COLO829 (cell line): ENCODE measurements at regions not wholly inside any gene's neighbourhood (a gene's known extent, or its start where the extent isn't known, plus 50 kb on each side); places are given as distances from the start of the nearest gene placed in this dataset.

Source experiments
- DNase-seq: peaks from one replicate; pipeline ENCODE4 v3.0.0; 2012; ENCODE audit warnings: low spot score

DNA sequence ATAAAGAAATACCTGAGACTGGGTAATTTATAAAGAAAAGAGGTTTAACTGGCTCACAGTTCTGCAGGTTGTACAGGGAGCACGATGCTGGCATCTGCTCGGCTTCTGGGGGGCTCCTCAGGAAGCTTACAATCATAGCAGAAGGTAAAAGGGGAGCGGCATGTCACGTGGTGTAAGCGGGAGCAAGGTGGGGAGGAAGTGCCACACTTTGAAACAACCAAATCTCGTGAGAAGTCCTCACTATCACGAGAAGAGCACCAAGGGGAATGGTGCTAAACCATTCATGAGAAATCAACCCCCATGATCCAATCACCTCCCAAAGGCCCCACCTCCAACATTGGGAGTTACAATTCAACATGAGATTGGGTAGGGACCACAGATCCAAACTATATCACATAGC, 67.7 kb downstream of the AKR1B1 start:
- DNase-seq: no peak

DNA sequence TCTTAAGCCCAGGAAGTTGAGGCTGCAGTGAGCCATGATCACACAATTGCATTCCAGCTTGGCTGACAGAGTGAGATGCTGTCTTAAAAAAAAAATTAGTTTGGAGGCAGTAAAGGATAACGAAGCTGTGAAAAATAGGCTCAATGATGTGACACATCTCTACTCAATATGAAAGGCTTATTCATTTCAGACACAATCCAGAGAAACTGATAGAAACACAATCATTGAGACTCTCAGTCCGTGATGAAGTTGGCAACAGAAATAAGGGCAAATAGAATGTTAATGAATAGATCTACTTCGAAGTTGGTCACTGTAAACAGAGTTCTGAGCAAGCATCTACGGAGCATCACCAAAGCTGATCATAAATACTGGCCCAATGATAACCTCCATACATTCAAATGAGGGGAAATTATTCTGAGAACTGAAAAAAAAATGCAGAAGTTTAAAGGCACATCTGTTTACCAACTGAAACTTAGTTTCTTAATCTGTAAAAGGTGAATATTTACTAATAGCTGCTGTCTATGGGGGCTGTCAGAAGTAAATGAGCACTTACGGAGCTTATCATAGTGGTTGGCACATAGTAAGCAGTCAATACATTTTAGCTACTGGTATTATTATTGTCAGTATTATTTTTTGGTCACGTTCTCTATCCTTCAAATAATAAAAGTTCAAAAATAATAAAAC, 70.4 kb downstream of the AKR1B1 start:
- DNase-seq: no peak

DNA sequence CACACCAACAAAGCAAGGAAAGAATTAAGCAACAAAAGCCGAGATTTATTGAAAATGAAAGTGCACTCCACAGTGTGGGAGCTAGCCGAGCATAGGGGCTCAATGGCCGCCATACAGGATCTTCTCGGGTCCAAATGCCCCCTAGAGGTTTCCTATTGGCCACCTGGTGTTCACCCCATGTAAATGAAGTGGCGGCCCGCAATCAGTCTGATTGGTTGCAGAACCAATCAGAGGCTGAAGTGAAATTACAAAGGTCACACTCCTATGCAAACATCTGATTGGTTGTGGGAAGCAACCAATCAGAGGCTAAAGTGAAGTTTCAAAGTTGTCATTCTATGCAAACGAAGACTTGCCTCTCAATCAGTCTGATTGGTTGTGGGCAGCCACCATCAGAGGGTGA, 61.8 kb upstream of the SLC35B4 start:
- DNase-seq: no peak

DNA sequence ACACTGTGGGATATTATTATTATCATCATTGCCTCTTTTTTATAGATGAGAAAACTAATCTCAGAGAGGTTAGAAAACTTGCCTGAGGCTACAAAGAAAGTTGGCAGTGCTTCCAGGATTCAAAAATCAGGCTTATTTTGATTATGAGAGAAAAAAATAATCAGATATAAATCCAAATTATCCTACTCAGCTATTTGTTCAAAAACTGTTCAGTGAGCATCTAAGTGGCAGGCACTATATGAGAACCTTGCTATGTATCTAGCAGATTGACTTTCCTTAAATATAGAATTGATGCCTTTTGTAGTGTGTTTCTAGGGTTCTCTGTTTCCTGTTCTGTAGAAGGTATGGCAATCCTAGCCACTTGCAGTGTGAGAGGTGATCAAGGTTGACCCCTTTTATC, 60.0 kb upstream of the SLC35B4 start:
- no peak for DNase-seq

DNA sequence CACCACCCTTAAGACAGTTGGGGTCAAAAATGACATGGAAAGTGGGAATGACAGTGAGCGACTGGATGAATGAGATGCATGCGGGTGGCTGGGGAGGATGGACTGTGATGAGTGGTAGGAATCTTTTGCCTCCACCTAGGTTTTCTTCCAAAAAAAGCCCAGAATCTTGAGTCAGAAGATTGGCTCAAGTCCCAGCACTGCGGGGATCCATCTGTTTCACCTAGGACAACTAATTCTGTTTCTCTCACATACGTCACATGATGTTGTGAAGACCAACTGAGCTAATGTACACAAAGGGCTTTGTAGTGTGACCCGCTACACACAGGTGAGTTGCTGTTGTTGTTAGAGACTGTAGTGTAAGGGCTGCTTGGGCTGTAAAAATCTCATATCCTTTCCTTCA, 58.5 kb upstream of the SLC35B4 start:
- no peak for DNase-seq

DNA sequence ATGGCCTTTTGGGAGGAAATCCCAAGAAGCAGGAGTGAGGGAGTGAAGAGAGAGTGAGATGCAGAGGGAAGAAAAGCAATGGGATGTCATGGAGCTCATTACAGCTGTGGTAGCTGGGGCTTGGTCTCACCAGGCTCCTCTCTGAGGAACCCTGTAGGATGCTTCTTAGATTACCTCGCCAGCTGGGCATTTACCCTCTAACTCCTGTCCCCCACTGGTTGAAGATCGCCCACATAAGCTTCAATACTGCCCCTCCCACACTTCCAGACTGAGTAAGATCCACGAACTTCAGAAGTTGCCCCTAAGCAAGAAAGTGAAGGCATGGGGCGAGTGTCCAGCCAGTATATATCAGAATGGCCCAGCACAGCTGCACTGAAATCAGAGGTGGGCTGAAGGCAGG, 58.1 kb upstream of the SLC35B4 start:
- no peak for DNase-seq

DNA sequence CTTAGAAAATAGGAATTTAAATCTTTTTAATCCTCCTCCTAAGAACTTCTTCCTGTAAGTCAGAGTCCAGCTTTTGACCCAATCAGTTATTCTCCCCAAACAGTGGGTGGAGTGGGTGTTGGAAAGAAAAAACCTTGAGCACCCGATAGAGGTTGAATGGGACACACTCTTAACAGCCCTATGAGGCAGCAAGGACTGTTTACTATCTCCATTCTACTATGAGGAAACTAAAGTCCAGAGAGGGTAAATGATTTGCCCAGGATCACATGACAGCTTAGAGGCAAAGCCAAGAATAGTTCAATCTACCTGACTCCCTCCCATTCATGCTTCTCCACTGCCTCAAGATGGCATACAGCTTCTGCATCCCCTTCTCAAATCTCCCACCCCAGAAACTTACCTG, 57.6 kb upstream of the SLC35B4 start:
- DNase-seq: no peak

DNA sequence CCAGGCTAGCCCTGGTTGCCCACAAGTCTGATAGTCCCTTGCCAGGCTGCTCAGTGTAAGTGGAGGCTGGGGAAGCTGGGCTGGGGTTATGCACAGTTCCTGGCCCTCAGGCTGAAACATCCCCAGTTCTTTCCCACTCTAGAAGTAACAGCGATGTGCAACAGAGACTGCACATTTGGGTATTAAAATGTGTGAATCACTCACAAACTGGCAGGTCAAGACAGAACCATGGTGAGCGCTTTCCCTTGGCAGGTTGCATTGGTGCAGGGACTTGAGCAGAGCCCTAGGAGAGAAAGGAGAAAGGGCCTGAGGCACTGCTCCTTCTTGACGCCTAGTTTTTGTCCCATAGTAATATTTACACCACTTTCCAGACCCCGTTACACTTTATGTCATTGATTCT, 56.1 kb upstream of the SLC35B4 start:
- DNase-seq: no peak

DNA sequence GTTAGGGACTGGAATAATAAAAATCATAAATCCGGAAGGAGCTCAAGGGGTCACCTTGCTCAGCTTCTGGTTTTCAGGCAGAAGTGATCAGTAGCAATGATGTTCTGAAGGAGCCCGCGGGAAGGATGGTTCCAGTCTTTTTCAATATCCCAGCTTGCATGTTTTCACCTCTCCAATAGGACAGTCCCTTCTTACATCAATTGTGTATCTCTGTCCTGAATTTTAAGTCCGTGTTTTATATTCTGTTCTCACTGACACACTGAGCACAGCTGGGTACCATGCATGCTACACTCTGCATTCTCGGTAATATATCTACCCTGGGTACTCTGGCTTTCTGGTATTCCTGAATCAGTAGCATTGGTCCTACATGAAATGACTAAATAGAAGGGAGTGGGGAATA, 55.2 kb upstream of the SLC35B4 start:
- no peak for DNase-seq

DNA sequence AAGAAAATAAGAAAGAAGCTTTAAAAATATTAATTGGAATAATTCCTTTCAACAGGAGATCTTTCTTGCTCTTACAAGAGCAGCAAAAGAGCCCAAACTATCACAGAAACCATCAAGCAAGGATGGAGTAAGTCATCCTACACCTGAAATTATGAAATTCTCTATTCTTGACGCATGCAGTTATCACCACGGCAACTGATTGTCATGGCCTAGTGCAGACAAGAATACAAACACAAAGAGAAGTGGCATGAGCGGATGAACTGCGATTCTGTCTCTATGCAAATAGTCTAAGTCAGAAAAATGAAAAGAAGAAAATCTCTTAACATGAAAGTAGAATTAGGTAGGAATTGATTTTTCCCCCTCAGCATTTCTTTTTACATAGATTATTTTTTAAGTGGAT, 54.8 kb upstream of the SLC35B4 start:
- no peak for DNase-seq

DNA sequence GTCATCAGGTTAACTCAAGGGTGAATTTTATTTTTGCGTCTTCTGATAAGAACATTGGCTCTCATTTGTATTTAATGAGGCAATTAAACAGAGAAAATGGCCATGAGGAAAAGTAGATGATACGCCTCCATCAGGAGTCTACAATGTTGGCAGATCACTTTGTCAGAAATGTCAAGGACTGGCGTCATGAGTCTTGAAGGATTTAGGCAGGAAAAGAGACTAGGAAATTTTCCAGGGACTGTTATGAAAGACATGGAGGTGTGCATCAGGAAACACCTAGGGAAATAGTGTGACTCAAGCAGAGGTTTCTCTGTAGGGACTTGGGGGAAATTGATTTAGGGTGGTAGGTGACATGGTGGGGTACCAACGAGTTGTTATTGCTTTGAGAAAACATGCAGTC, 53.4 kb upstream of the SLC35B4 start:
- DNase-seq: no peak

DNA sequence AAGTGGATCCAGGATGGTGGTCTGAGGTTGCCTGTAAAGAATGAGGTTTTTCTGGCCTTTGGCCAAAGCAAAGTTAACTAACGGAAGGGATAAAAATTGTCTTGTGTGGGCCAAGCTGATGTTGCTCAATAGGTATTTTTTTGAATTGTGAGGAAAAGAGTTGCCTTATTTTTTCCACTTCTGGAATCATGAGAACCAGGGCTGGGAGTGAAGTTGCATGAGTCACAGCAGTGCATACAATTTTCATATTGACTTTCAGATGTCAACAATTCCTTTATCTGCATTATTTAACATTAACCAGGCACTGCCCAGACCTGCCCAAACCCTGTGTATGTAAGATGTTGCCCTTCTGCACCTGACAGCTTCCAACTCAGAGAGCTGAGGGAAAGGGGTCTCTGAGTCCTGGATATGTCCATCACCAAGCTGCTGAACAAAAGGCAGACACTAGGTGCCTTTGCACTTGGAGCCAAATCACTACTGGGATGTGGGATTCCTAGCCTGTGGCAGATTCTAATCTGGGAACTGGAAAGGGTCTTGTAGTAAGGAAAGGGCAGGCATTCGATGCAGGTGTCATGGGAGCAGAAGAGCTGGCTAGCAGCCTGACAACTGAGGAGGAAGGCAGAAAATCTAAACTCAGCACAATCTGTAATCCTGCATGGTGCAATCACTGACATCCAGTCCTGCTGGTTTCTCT, 52.3 kb upstream of the SLC35B4 start:
- peak; percentile 94 for DNase-seq

DNA sequence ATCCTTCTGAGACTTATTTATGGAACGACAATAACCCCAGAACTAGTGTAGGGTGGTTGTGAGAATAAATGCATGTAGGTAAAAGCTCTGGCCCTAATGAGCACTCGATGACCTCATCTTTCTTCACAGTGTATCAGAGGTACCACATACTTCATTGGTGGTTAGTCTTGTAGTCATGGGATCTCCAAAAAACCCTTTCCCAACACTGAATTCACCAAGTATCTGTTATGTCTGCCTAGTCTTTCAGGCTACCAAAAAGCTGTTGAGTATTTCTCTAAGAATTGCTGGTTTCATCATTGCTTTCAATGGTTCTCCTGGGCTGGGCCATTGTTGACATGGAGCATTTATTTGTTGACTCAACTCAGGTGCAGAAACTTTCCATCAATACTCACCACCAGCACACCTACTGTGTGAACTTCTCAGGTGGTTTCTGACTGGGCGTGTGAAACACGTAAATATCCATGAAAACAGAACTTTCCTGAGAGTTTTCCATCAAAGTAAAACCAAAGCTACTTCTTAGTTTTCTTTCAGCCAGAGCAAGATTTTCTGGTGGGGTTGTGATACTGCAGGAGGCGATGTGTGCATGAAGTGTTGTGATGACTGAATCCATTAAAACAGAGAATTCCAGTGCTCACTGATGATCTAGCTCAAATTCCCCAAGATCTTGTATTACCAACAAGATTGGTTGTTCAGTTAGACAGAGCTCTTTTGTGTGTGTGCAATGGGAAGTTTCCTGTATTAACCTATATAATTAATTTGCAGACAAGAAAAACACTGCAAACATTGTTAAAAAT, 51.4 kb upstream of the SLC35B4 start:
- DNase-seq: peak; percentile 98
